A549 (cell line): ENCODE measurements at regions not wholly inside any gene's neighbourhood (a gene's known extent, or its start where the extent isn't known, plus 50 kb on each side); places are given as distances from the start of the nearest gene placed in this dataset.

ENCODE experiments used
- CEBPB ChIP-seq, 2 experiments: fragments of >200 bp in 1 of 2; sonication (Bioruptor Twin) in 1 of 2; formaldehyde crosslinking in 1 of 2; IDR thresholded peaks; 2 replicates each; pipeline ENCODE4 v1.6.1; 2012 to 2016
- CHD2 ChIP-seq: fragments of 150-350 bp; IDR thresholded peaks from 2 replicates; pipeline ENCODE4 v1.6.1; 2014; ENCODE audit warnings: low read length; ENCODE audit not compliant: partially characterized antibody
- CTCF ChIP-seq: fragments of >200 bp; sonication (Bioruptor Twin); formaldehyde crosslinking; IDR thresholded peaks from 3 replicates; pipeline ENCODE4 v1.5.1; 2016
- HDAC2 ChIP-seq: fragments of 200-600 bp; sonication (generic); IDR thresholded peaks from 2 replicates; pipeline ENCODE4 v1.6.1; 2016
- NFE2L2 ChIP-seq: fragments of 150-350 bp; conservative IDR thresholded peaks from 2 replicates; pipeline ENCODE4 v1.6.1; 2014; ENCODE audit warnings: low read length
- POLR2A ChIP-seq: IDR thresholded peaks from 2 replicates; pipeline ENCODE4 v1.6.1; 2012; ENCODE audit warnings: mild to moderate bottlenecking, low read length
- RAD21 ChIP-seq, 2 experiments: fragments of >200 bp in 1 of 2; sonication (Bioruptor Twin) in 1 of 2; formaldehyde crosslinking in 1 of 2; IDR thresholded peaks in 1 of 2; conservative IDR thresholded peaks in 1 of 2; 2 replicates in 1 of 2; 3 replicates in 1 of 2; pipeline ENCODE4 v1.6.1; 2012 to 2018; ENCODE audit warnings: inconsistent platforms in 1 of 2

GRCh38 chr4:14184265-14184664 is 556.7 kb upstream of the BOD1L1 start:
- TF ChIP-seq RAD21 (conservative IDR thresholded peaks at IDR 0.05 in 1 of 2, IDR thresholded peaks at IDR 0.05 in 1 of 2): no peak
- no peak for TF ChIP-seq CEBPB (IDR thresholded peaks at IDR 0.05)
- no peak for TF ChIP-seq CTCF
- TF ChIP-seq CHD2: no peak
- no peak for TF ChIP-seq POLR2A
- TF ChIP-seq NFE2L2: no peak
- TF ChIP-seq HDAC2: no peak
